K562 (cell line): ENCODE measurements at regions not wholly inside any gene's neighbourhood (a gene's known extent, or its start where the extent isn't known, plus 50 kb on each side); places are given as distances from the start of the nearest gene placed in this dataset.

ENCODE experiments used
- ATAC-seq: fragments of 200-7000 bp; cut with Tn5 transposase; 3 replicates; pipeline ENCODE4 v1.9.1; 2020; ENCODE audit warnings: moderate library complexity
- BruUV-seq: library from RNA; stranded (reverse); fragments of 400-500 nt; replicated peaks from 2 replicates; lab custom pipeline; 2021; lab: Mats Ljungman, UMichigan
- CTCF ChIA-PET: fragments of 300-600 bp; formaldehyde crosslinking; extraction: SDS; loops from one replicate; lab custom pipeline; 2021; ENCODE audit warnings: low intra/inter-chr PET ratio; lab: Yijun Ruan, JAX
- POLR2A ChIA-PET: fragments of 300-600, 350-650 bp; sonication (Branson Sonifier 250); formaldehyde crosslinking; extraction: SDS; loops from one replicate; lab custom pipeline; 2021; ENCODE audit warnings: antibody characterized with exemption, inconsistent platforms; lab: Yijun Ruan, JAX
- DNase-seq, 4 experiments: peaks; one replicate each; pipeline versions ENCODE4 v3.0.0 to v3.0.0-alpha.2; 2011 to 2018; ENCODE audit warnings: low spot score in 3 of 4, mixed read lengths in 3 of 4; ENCODE audit errors: extremely low read depth in 1 of 4
- FAIRE-seq: peaks from 2 replicates; lab custom pipeline; 2011; peaks lifted over from hg19 to GRCh38; lab: Jason Lieb, UNC
- H2AFZ ChIP-seq: 2 replicates; pipeline ENCODE4 v1.6.0; 2011; ENCODE audit warnings: low read depth, low read length, control low read depth, inconsistent platforms
- H3K27ac ChIP-seq: fragments of 200-600 bp; 3 replicates; pipeline ENCODE4 v1.8.0; 2011; ENCODE audit warnings: low read depth, mild to moderate bottlenecking, control low read depth, inconsistent platforms, low read length, moderate library complexity, mixed read lengths; ENCODE audit errors: extremely low read depth
- H3K27me3 ChIP-seq, 2 experiments: fragments of 300-600 bp in 1 of 2; 2 replicates in 1 of 2; 3 replicates in 1 of 2; pipeline versions ENCODE4 v1.6.0 to v1.8.0; 2011; ENCODE audit warnings: inconsistent platforms in 2 of 2, low read length in 2 of 2, mild to moderate bottlenecking in 1 of 2, mixed read lengths in 1 of 2, moderate library complexity in 1 of 2; ENCODE audit not compliant: control insufficient read depth in 2 of 2, insufficient read depth in 2 of 2
- H3K36me3 ChIP-seq: fragments of 300-600 bp; 3 replicates; pipeline ENCODE4 v1.8.0; 2011; ENCODE audit warnings: mild to moderate bottlenecking, low read length, inconsistent platforms; ENCODE audit not compliant: control insufficient read depth, insufficient read depth
- H3K4me1 ChIP-seq, 2 experiments: fragments of 200-600 bp in 1 of 2; replicated peaks in 1 of 2; 2 replicates in 1 of 2; 3 replicates in 1 of 2; pipeline versions ENCODE4 v1.5.1 to v1.8.0; 2011; ENCODE audit warnings: inconsistent platforms in 2 of 2, low read length in 2 of 2, mild to moderate bottlenecking in 1 of 2, mixed read lengths in 1 of 2, moderate library complexity in 1 of 2; ENCODE audit not compliant: control insufficient read depth in 2 of 2, insufficient read depth in 2 of 2
- H3K4me2 ChIP-seq: 2 replicates; pipeline ENCODE4 v1.6.1; 2011; ENCODE audit warnings: low read length, control low read depth, inconsistent platforms, mixed read lengths; ENCODE audit not compliant: insufficient read depth
- H3K4me3 ChIP-seq: fragments of 200-600 bp; sonication (generic), shearing (Covaris generic); 2 replicates; pipeline ENCODE4 v1.5.1; 2016; ENCODE audit warnings: control low read depth, inconsistent platforms
- H3K79me2 ChIP-seq: fragments of 200-600 bp; 3 replicates; pipeline ENCODE4 v1.8.0; 2011; ENCODE audit warnings: low read length, inconsistent platforms; ENCODE audit not compliant: control insufficient read depth, insufficient read depth
- H3K9ac ChIP-seq, 2 experiments: 2 replicates each; pipeline versions ENCODE4 v1.6.0 to v1.6.1; 2011; ENCODE audit warnings: low read depth in 2 of 2, low read length in 2 of 2, control low read depth in 1 of 2, inconsistent platforms in 1 of 2, mild to moderate bottlenecking in 1 of 2, mixed read lengths in 1 of 2; ENCODE audit not compliant: insufficient read depth in 1 of 2
- H3K9me1 ChIP-seq: one replicate; pipeline ENCODE4 v1.6.0; 2011; ENCODE audit warnings: inconsistent platforms, mild to moderate bottlenecking, low read length, moderate library complexity; ENCODE audit not compliant: control insufficient read depth, insufficient read depth
- H3K9me3 ChIP-seq: replicated peaks from 2 replicates; pipeline ENCODE4 v1.5.1; 2011; ENCODE audit warnings: low read depth, low read length, inconsistent platforms; ENCODE audit not compliant: control insufficient read depth, insufficient read depth
- H4K20me1 ChIP-seq: replicated peaks from 2 replicates; pipeline ENCODE4 v1.6.1; 2011; ENCODE audit warnings: low read length, inconsistent platforms, mixed read lengths; ENCODE audit not compliant: control insufficient read depth, insufficient read depth
- ATF1 ChIP-seq, 2 experiments: fragments of 450-650 bp in 1 of 2; IDR thresholded peaks; 2 replicates each; pipeline ENCODE4 v1.6.1; 2016; ENCODE audit warnings: missing compliant biosample characterization in 1 of 2, missing genetic modification characterization in 1 of 2
- DIDO1 ChIP-seq: fragments of 450-650 bp; IDR thresholded peaks from 2 replicates; pipeline ENCODE4 v1.6.1; 2016; ENCODE audit warnings: low read depth, missing biosample characterization, missing genetic modification characterization
- GATAD2A ChIP-seq: fragments of 450-650 bp; IDR thresholded peaks from 2 replicates; pipeline ENCODE4 v1.6.1; 2017
- HMG20A ChIP-seq: fragments of 450-650 bp; formaldehyde crosslinking; conservative IDR thresholded peaks from 2 replicates; pipeline ENCODE4 v1.4.0; 2020; ENCODE audit warnings: mild to moderate bottlenecking, mixed read lengths
- KDM5B ChIP-seq: fragments of 200-600 bp; sonication (generic); IDR thresholded peaks from 2 replicates; pipeline ENCODE4 v1.6.1; 2012; ENCODE audit warnings: low read depth, mild to moderate bottlenecking, moderate library complexity, low read length, control low read depth, inconsistent platforms; ENCODE audit not compliant: insufficient replicate concordance
- NRF1 ChIP-seq, 2 experiments: fragments of 450-650 bp; IDR thresholded peaks in 1 of 2; conservative IDR thresholded peaks in 1 of 2; 2 replicates each; pipeline ENCODE4 v1.6.1; 2014; ENCODE audit warnings: mild to moderate bottlenecking in 2 of 2
- PRDM10 ChIP-seq: fragments of 450-650 bp; IDR thresholded peaks from 2 replicates; pipeline ENCODE4 v1.6.1; 2018; ENCODE audit not compliant: partially characterized antibody
- RBM17 ChIP-seq: fragments of 200-400 bp; formaldehyde crosslinking; IDR thresholded peaks from 2 replicates; pipeline ENCODE4 v1.6.1; 2017; ENCODE audit warnings: low read depth, mild to moderate bottlenecking, low read length, borderline replicate concordance
- THAP7 ChIP-seq: fragments of 250-450 bp; sonication (Bioruptor Pico); IDR thresholded peaks from 2 replicates; pipeline ENCODE4 v1.5.0; 2021
- ZNF121 ChIP-seq: sonication (generic); formaldehyde crosslinking; conservative IDR thresholded peaks from 2 replicates; pipeline ENCODE4 v1.8.0; 2022; ENCODE audit warnings: missing genetic modification reagents
- WGBS: fragments of 100-300 bp; shearing (Covaris generic); methylation state at CpG from one replicate; pipeline ENCODE4 v1.1.6; 2016; ENCODE audit warnings: low coverage, mixed read lengths; ENCODE audit not compliant: insufficient coverage; ENCODE audit errors: missing lambda C conversion rate; 5-methylcytosine and 5-hydroxymethylcytosine counted together
- in situ Hi-C: fragments of 300-500 bp; cut with MboI; formaldehyde crosslinking; loops from 4 replicates; pipeline ENCODE4 v1.15.0; 2018; ENCODE audit warnings: inconsistent platforms, mixed read lengths
- intact Hi-C: fragments of 100-400 bp; cut with micrococcal nuclease; formaldehyde crosslinking; loops from 2 replicates; pipeline ENCODE4 v1.14.2; 2022
- TF ChIP-seq, protein P1 (sequence below): IDR thresholded peaks from 3 replicates; pipeline ENCODE4 v1.6.1; 2011; ENCODE audit warnings: borderline replicate concordance, mild to moderate bottlenecking; ENCODE audit not compliant: insufficient read length, insufficient read depth
- TF ChIP-seq, protein P2 (sequence below): fragments of 450-650 bp; formaldehyde crosslinking; IDR thresholded peaks from 2 replicates; pipeline ENCODE4 v1.4.0; 2020; ENCODE audit warnings: mild to moderate bottlenecking, moderate library complexity

DNA sequence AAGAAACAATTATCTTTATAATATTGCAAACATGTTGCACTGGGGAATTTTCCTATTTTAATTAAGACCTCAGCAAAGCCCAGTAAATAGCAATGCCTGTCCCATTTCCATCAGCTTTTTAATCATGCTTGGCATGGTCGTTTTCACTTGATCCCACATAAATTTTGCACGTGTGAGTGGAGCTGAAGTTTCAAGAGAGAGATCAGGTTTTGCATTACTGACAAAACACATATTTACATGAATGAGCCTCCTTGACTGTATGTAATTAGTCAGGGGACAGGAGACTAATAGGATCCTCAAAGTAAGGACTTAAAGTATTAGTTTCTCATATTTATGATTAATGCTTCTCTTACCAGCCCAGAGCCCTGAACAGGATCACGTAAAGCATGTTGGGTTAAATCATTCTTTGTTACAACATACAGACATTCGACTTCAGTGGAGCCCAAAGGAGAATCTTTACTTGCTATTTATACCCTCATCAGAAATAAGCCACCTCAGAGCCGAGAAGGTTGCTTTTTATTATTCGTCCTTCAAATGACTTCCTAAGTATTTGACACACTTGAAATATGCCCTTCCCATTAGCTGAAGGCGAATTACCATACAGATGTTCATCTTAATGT lies 711.3 kb downstream of the GALR1 start:
- Histone ChIP-seq H3K4me2 (no peak overlapping the region), H3K4me1 (no peaks in the 10 kb centered on the region), H3K9me1 (no peaks in the 10 kb centered on the region), H3K36me3 (peaks cover 5% of the 10 kb centered on the region; the same call in 2 of the 3 replicates), H4K20me1 (no peaks in the 10 kb centered on the region), H2AFZ (no peak overlapping the region), H3K79me2 (peaks cover 32% of the 10 kb centered on the region), H3K9me3 (no peaks in the 10 kb centered on the region), H3K4me3 (no peak overlapping the region), H3K9ac (no peak overlapping the region), H3K27ac (no peak overlapping the region), H3K27me3 (no peaks in the 10 kb centered on the region)
- no peak for TF ChIP-seq KDM5B
- no peak for TF ChIP-seq NRF1 (conservative IDR thresholded peaks at IDR 0.05 in 1 of 2, IDR thresholded peaks at IDR 0.05 in 1 of 2)
- TF ChIP-seq RBM17, result no peak
- TF ChIP-seq DIDO1 (tag), result no peak
- TF ChIP-seq PRDM10, result no peak
- no peak for TF ChIP-seq ZNF121
- TF ChIP-seq HMG20A, result no peak
- TF ChIP-seq, protein P1, sequence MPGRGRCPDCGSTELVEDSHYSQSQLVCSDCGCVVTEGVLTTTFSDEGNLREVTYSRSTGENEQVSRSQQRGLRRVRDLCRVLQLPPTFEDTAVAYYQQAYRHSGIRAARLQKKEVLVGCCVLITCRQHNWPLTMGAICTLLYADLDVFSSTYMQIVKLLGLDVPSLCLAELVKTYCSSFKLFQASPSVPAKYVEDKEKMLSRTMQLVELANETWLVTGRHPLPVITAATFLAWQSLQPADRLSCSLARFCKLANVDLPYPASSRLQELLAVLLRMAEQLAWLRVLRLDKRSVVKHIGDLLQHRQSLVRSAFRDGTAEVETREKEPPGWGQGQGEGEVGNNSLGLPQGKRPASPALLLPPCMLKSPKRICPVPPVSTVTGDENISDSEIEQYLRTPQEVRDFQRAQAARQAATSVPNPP, result no peak
- TF ChIP-seq, protein P2, sequence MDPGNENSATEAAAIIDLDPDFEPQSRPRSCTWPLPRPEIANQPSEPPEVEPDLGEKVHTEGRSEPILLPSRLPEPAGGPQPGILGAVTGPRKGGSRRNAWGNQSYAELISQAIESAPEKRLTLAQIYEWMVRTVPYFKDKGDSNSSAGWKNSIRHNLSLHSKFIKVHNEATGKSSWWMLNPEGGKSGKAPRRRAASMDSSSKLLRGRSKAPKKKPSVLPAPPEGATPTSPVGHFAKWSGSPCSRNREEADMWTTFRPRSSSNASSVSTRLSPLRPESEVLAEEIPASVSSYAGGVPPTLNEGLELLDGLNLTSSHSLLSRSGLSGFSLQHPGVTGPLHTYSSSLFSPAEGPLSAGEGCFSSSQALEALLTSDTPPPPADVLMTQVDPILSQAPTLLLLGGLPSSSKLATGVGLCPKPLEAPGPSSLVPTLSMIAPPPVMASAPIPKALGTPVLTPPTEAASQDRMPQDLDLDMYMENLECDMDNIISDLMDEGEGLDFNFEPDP (CRISPR knock-in tag), result no peak
- TF ChIP-seq ATF1 (CRISPR knock-in tag; IDR thresholded peaks at IDR 0.05), result no peak
- no peak for TF ChIP-seq ATF1 (tag; IDR thresholded peaks at IDR 0.05)
- TF ChIP-seq THAP7, result no peak
- TF ChIP-seq GATAD2A, result no peak
- in situ Hi-C loops, result no loop called here
- intact Hi-C loops, result no loop called here
- WGBS, result 70% methylated on average over 7 of the region's 7 CpGs
- CTCF ChIA-PET, result no interaction called here
- BruUV-seq, result no TSS peak
- FAIRE-seq (no peak), ATAC-seq (no peak), DNase-seq (no peak)
- POLR2A ChIA-PET, result no interaction called here
